HAP-1 (cell line): ENCODE measurements at regions not wholly inside any gene's neighbourhood (a gene's known extent, or its start where the extent isn't known, plus 50 kb on each side); places are given as distances from the start of the nearest gene placed in this dataset.

ENCODE experiments used
- DNase-seq, 2 experiments: peaks; one replicate each; pipeline ENCODE4 v3.0.0-alpha.2; 2016 to 2020; ENCODE audit warnings: low spot score in 2 of 2
- H3K27me3 ChIP-seq: fragments of 250-450 bp; sonication (Bioruptor Pico); 2 replicates; pipeline ENCODE4 v1.5.1; 2020; ENCODE audit warnings: low read depth, mild to moderate bottlenecking, moderate library complexity
- H3K36me3 ChIP-seq: fragments of 250-450 bp; sonication (Bioruptor Pico); replicated peaks from 2 replicates; pipeline ENCODE4 v1.5.1; 2020; ENCODE audit warnings: mild to moderate bottlenecking
- H3K4me1 ChIP-seq: fragments of 250-450 bp; sonication (Bioruptor Pico); 2 replicates; pipeline ENCODE4 v1.5.1; 2020; ENCODE audit warnings: mild to moderate bottlenecking
- H3K4me3 ChIP-seq: fragments of 250-450 bp; sonication (Bioruptor Pico); 2 replicates; pipeline ENCODE4 v1.5.1; 2020; ENCODE audit warnings: mild to moderate bottlenecking, moderate library complexity
- H3K9me3 ChIP-seq: fragments of 250-450 bp; sonication (Bioruptor Pico); 2 replicates; pipeline ENCODE4 v1.5.1; 2020; ENCODE audit warnings: mild to moderate bottlenecking, moderate library complexity
- in situ Hi-C: fragments of 300-500 bp; cut with MboI; formaldehyde crosslinking; loops from 3 replicates; pipeline ENCODE4 v1.14.3; 2020; ENCODE audit warnings: low sequenced_read_pairs, inconsistent platforms, mixed read lengths

DNA sequence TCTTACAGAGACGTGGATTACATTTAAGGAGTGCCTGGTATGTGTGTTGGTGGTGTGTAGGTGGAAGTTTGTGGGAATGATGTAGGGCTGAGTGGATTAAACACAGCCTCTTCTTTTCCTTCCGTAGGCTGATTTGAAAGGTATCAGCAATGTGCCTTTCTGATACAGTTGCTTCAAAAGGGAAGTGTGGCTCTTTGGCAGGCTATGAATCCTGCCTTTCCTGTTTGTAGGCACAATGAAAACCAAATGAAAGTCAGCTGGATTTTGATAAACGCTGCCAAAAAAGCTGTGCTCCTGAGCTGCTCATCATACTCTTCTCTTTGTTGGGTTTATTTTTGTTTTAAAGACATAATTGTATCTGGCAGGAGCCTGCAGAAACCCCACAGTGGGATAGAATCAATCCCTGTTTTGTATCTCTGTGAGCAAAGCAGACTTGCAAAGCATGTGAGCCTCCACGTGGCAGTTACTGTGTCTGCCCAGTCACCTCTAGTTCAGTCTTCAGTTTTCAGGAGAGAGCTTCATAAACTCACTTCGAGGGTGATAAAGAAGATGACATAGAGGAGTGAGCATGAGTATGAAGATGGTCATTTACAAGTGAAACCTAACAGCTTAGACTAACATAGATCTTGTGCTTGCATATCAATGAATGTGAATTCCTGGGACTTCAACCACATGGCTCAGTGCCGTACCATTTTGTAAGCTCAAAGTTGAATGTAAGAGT lies 655.7 kb upstream of the KIRREL3 start:
- in situ Hi-C loops, result no loop called here
- Histone ChIP-seq H3K9me3 (0 out of 2 replicates have a peak, but pooled peaks cover 2% of the 10 kb centered on the region), H3K4me1 (no peaks in the 10 kb centered on the region), H3K36me3 (no peaks in the 10 kb centered on the region), H3K27me3 (no peaks in the 10 kb centered on the region), H3K4me3 (no peak overlapping the region)
- no peak for DNase-seq

DNA sequence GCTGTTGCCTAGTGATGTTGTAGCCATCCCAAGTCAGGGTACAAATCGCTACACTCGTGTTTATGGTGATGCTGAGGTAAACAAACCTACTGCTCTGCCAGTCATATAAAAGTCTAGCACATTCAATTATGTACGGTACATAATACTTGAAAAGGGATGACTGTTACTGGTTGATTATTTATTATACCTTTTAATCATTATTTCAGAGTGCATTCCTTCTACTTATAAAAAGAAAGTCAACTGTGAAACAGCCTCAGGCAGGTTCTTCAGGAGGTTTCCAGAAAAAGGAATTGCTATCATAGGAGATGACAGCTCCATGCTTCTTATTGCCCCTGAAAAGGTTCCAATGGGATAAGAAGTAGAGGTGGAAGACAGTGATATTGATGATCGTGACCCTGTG lies 652.5 kb upstream of the KIRREL3 start:
- Histone ChIP-seq H3K27me3 (no peaks in the 10 kb centered on the region), H3K9me3 (no peaks in the 10 kb centered on the region), H3K4me3 (no peak overlapping the region), H3K4me1 (no peaks in the 10 kb centered on the region), H3K36me3 (no peaks in the 10 kb centered on the region)
- in situ Hi-C loops, result no loop called here
- DNase-seq, result no peak

DNA sequence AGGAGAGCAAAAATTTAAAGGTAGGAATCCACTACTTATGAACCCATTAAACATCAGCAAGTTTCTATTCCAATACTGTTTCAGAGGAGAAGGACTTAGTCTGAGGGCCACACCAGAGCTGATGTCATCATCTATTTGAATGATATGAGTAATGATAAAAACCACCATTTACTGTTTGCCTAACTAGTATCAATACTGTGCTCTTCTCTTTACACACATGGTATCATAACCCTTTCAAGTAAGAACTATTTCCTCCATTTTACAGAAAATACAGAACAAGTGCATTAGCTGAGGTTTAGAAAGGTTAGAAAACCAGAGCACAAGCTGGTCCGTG lies 651.3 kb upstream of the KIRREL3 start:
- no peaks in the 10 kb centered on the region for H3K9me3 ChIP-seq
- H3K36me3 ChIP-seq, result no peaks in the 10 kb centered on the region
- no peak for DNase-seq
- in situ Hi-C loops, result no loop called here
- H3K4me3 ChIP-seq, result no peak overlapping the region
- H3K4me1 ChIP-seq, result no peaks in the 10 kb centered on the region
- no peaks in the 10 kb centered on the region for H3K27me3 ChIP-seq

DNA sequence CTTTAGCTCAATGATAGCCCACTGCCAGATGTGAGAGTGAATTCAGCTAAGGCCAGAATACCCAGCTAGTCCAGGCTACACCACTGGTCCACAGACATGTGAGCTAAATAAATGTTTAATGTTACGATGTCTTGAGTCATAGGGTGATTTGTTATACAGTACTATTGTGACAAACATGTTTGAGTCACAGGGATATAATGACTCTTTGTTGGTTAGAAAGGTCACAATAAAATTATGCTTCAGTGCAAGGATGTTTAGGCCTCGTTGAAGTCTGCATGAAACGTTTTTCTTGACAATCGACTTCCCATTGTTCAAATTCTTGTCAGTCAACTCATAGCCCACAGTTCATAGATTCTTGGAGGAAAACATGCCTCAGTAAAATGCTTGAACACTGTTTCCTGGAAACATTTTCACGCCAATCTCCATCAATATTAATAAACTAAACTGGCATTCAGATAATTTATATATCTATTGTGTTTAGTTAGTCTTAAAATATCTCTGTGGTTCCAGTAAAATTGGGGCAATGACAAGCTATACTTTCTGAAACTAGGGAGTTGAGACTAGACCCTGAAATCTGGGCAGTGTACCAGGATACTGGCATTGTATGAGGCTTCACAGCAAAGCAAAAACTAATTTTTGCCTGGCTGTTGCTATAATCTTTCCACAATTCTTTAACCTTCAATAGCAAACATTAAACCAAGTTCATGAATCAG lies 650.8 kb upstream of the KIRREL3 start:
- Histone ChIP-seq H3K27me3 (no peaks in the 10 kb centered on the region), H3K9me3 (no peaks in the 10 kb centered on the region), H3K4me3 (no peak overlapping the region), H3K4me1 (no peaks in the 10 kb centered on the region), H3K36me3 (no peaks in the 10 kb centered on the region)
- no peak for DNase-seq
- in situ Hi-C loops, result no loop called here

DNA sequence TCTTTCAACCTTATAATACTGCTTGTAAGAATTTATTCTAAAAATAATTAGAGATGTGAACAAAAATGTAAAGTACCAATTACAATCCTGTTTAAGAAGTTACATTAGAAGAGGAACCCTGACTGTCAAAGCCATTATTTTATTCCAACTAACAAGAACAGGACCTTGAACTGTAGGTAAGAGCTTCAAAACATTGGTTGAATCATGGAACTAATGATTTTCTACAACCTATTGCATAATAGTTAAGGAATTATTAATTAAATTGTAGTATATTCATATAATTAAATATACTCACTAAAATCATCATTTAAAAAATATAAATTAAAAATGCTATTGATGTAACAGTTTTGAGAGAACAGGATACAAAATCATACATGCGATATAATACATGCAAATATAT lies 649.4 kb upstream of the KIRREL3 start:
- Histone ChIP-seq H3K4me1 (no peaks in the 10 kb centered on the region), H3K9me3 (no peaks in the 10 kb centered on the region), H3K36me3 (no peaks in the 10 kb centered on the region), H3K4me3 (no peak overlapping the region), H3K27me3 (no peaks in the 10 kb centered on the region)
- in situ Hi-C loops, result no loop called here
- DNase-seq, result no peak

DNA sequence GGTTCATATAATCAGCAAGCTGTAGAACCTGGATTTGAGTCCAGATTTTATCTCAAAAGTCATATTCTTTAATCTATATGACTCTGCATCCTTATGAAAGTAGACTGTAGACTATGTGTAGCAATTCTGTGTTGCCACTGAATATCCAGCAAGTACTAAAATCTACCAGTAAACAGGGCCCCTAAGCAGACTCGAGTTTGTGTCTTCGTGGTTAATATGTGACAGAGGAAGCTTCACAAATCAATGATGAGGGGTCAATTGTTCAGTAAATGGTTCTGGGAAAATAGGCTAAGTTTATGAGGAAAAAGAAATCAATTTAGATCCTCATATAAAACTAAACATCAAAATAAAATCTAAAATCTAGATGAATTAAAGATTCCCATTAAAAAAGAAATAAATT lies 648.5 kb upstream of the KIRREL3 start:
- no peaks in the 10 kb centered on the region for H3K36me3 ChIP-seq
- H3K27me3 ChIP-seq, result no peaks in the 10 kb centered on the region
- in situ Hi-C loops, result no loop called here
- no peaks in the 10 kb centered on the region for H3K4me1 ChIP-seq
- H3K9me3 ChIP-seq, result no peaks in the 10 kb centered on the region
- DNase-seq, result no peak
- no peak overlapping the region for H3K4me3 ChIP-seq

DNA sequence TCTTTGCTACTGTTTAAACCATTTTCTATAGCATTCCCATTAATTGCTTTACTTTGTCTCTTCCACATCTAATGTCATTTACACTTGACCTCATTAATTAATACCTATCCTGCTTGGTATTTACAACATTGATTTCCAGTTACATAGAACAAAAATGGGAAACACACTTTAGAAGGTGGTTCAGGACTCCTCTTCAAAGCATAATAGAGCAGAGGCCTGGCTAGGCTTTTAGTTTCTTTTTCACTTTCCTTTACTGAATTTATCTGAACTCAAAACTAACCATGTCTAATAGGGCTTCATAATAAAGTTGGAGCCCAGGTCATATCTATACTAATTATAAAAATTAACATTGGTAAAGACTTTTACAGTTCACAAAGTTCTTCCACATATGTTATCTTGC lies 648.0 kb upstream of the KIRREL3 start:
- in situ Hi-C loops, result no loop called here
- no peak for DNase-seq
- no peaks in the 10 kb centered on the region for H3K9me3 ChIP-seq
- no peaks in the 10 kb centered on the region for H3K27me3 ChIP-seq
- H3K4me1 ChIP-seq, result no peaks in the 10 kb centered on the region
- H3K36me3 ChIP-seq, result no peaks in the 10 kb centered on the region
- H3K4me3 ChIP-seq, result no peak overlapping the region

DNA sequence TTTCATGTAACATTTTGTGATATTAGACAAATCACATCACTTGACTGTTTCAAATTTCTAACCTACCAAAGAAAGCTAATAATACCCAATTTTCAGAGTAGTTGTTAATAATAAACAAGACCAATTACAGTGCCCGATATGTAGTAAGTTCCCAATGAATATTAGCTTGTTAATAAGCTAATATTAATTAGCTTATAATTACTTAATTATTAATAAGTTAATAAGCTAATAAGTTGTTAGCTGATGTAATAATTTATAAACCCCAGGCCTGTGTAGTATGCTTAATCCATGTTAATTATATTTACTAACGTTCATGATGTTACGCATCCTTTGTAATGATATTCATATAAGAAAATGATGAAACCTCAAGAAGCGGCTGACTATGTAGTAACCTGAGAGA lies 643.8 kb upstream of the KIRREL3 start:
- in situ Hi-C loops, result no loop called here
- Histone ChIP-seq H3K9me3 (no peaks in the 10 kb centered on the region), H3K4me1 (no peaks in the 10 kb centered on the region), H3K27me3 (no peaks in the 10 kb centered on the region), H3K36me3 (no peaks in the 10 kb centered on the region), H3K4me3 (no peak overlapping the region)
- no peak for DNase-seq

GRCh38 chr11:127643268-127644058 lies 642.9 kb upstream of the KIRREL3 start:
- Histone ChIP-seq H3K36me3 (no peaks in the 10 kb centered on the region), H3K4me3 (no peak overlapping the region), H3K9me3 (no peaks in the 10 kb centered on the region), H3K4me1 (no peaks in the 10 kb centered on the region), H3K27me3 (no peaks in the 10 kb centered on the region)
- DNase-seq, result no peak
- in situ Hi-C loops, result no loop called here

DNA sequence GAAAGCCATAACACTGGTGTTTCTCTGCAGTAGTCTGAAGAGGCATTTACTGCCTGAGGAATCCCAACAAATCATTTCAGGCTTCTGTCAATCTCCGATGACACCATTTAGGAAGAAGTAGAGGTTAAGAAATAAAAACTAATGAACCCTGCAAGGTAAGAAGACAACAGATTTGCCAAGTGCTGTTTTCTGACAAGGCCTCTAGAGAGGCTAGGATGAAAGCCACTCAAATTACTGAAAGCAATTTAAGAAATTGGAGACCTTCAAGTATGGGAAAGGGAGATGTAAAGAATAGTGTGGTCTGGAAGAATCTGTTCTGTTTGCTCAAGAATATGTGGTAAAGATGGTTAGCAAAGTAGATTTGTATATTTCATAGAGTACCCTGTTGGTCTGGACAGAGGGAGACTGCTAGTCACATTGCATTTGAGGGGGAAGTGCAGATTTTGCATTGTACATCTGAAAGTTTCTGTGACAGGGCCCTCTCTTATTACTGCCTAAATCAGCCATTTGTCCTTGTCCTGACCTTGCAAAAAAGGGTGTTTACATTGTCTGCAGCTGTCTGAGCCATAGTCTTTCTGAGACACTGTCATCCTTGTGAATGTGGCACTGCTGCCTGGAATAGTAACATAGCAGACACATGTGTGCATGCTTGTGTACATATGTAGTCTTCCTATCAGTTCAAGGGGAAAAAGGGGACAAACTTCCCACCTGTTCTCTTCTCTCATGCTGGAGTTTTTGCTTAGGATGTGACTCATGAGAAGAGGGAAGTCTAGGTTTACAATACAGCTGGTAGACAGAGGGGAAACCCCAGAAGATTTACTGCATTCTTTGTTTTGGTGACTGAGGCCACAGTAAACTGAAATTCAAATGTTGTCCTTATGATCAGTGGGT lies 640.2 kb upstream of the KIRREL3 start:
- Histone ChIP-seq H3K4me1 (no peaks in the 10 kb centered on the region), H3K4me3 (no peak overlapping the region), H3K36me3 (no peaks in the 10 kb centered on the region), H3K27me3 (no peaks in the 10 kb centered on the region), H3K9me3 (no peaks in the 10 kb centered on the region)
- in situ Hi-C loops, result no loop called here
- no peak for DNase-seq

GRCh38 chr11:127639916-127640315 lies 639.3 kb upstream of the KIRREL3 start:
- Histone ChIP-seq H3K9me3 (no peaks in the 10 kb centered on the region), H3K4me1 (no peaks in the 10 kb centered on the region), H3K36me3 (no peaks in the 10 kb centered on the region), H3K4me3 (no peak overlapping the region), H3K27me3 (no peaks in the 10 kb centered on the region)
- DNase-seq, result no peak
- in situ Hi-C loops, result no loop called here

- Histone ChIP-seq H3K4me1 (no peaks in the 10 kb centered on the region), H3K4me3 (no peak overlapping the region), H3K27me3 (no peaks in the 10 kb centered on the region), H3K9me3 (no peaks in the 10 kb centered on the region), H3K36me3 (no peaks in the 10 kb centered on the region)
- in situ Hi-C loops, result no loop called here
- no peak for DNase-seq
Measured at GRCh38 chr11:127632976-127633680, 632.6 kb upstream of the KIRREL3 start.

- DNase-seq, result no peak
- H3K36me3 ChIP-seq, result no peaks in the 10 kb centered on the region
- in situ Hi-C loops, result no loop called here
Measured at GRCh38 chr11:127632546-127632945, 632.0 kb upstream of the KIRREL3 start.

More at GRCh38 chr11:127632546-127632945, 632.0 kb upstream of the KIRREL3 start:
- no peak overlapping the region for H3K4me3 ChIP-seq
- H3K4me1 ChIP-seq, result no peaks in the 10 kb centered on the region
- no peaks in the 10 kb centered on the region for H3K9me3 ChIP-seq
- no peaks in the 10 kb centered on the region for H3K27me3 ChIP-seq
